HuH-7.5 (cell line): ENCODE measurements at regions not wholly inside any gene's neighbourhood (a gene's known extent, or its start where the extent isn't known, plus 50 kb on each side); places are given as distances from the start of the nearest gene placed in this dataset.

Source experiments
- DNase-seq: peaks from one replicate; pipeline ENCODE4 v3.0.0; 2011; ENCODE audit warnings: low spot score

DNA sequence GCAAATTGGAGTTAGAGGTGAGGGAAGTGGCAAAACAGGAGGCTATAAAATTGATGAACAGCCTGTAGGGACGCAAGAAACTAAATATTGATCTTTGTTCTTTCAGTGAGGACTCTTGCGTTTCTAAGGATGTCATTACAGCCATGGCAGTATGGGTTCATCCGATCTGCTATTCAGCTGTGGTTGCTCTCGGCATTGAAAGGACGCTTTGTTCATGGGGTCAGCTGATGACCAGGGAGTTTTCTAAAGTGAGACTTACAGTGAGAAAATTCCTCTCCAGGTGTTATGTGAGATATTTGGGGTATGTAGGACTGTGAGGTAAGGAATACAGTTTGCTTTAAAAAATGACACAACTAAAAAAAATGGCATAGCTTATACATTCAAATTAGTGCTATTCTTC lies 52.7 kb upstream of the PELI1 start:
- DNase-seq, result no peak

DNA sequence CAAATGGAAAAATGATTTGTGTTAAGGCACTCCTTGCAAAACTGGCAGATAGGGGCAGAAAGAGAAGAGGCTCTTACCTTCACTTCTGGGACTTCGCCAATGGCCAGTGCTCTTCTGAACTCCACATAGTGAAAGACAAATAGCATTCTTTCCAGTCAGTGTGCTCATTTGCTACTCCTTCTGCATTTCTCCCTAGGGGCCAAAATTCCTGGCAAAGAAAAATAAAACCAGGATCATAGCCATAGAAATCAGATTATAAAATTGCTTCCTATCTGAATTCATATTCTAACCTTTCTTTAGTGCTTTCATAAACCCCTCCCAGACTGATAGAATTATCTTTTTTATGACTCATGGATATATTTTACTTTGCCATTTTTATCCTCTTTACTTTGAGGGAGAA lies 56.9 kb upstream of the PELI1 start:
- DNase-seq, result no peak

DNA sequence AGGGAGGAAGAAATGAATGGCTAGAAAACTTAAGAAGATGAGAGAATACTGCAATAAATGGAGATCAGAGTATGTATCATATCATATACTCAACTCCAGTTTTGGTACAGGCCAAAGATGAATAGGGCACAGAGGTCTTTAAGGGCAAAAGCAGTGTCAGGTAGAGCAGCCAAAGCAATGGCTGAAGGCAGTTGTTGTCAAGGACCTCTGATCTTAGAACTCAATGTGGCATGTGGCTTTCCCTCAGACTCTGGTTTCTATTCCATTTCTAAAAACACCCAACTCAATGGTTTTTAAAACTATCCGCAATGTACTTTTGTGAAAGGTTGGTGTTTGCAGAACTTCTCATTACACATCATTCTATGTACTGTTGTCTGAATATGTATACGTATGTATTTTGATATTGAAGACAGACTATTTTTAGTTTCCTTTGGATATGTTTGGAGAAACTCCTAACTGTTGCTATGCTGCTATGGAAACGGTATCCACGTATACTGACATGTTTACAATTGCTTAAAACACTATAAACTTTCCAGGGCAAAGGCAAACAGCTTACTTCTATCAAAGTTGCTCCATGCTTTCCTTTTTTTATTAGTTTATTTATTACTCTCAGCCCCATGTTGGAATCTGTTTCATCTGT lies 58.1 kb upstream of the PELI1 start:
- DNase-seq, result no peak

DNA sequence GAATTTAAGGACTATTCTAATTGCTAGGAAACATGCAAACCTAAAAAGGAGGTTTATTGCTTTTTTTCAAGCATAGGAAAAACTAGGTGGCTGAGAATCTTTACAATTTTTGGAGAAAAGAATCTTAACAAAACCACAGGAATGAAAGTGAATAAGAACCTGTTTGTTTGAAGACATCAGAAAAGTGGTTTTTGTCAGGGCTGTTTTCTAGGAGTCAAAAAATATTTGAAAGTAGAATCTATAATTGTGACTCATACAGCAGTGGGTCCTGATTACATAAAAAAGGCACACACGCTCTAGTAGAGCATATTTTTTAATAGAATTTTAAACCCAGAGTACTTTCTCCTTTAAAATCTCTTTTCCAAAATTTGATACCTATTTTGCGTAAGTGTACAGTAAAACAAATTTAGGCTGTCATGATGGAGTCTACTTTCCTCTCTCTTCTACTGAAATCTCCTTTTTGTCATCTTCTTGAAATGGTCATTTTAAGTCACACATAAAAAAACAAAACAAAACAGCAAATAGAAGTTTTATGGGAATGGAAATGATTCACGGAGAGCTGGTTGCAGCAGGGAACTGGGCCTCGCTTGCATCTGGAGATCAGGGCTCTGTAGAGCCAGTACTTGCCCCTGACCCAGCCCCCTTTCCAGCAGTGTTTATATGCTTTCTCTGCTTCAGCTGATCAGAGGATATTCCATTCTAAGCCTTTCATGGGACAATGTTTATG lies 59.1 kb upstream of the PELI1 start:
- no peak for DNase-seq

DNA sequence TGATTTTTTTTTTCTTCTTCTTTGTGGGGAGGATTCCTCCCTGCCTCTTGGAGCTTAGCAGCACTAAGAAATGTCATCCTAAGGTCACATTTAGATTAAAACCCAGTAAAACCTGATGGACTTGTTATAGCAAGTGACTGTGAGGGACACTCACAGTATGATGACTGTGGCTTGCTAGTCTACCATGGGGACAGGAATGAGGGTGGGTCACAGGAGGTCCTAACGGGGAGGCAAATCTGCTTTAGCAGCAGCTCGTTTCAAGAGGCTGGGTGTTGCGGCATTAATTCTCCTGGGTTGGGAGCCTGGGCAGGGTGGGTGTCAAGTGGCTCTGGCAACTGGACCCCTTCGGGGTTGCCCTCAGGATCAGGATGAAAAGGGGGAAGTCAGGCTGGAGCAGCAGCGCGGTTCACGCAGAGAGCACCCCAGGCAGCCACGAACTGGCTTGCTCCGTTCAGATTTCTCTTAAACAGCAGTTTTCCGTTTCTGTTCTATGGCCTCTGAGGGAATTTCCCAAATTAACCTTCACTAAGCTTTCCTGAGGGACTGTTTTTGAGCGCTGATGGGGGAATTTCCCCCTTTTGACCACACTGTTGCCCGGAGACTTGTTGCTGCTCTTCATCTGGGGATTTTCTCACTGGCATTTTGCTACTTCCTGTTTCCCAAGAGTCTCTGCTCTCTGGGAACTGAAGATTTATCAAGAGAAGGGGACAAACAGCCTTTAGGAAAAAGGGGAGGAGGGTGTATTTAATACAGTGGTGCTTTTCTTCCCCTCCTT lies 59.8 kb upstream of the PELI1 start:
- no peak for DNase-seq

DNA sequence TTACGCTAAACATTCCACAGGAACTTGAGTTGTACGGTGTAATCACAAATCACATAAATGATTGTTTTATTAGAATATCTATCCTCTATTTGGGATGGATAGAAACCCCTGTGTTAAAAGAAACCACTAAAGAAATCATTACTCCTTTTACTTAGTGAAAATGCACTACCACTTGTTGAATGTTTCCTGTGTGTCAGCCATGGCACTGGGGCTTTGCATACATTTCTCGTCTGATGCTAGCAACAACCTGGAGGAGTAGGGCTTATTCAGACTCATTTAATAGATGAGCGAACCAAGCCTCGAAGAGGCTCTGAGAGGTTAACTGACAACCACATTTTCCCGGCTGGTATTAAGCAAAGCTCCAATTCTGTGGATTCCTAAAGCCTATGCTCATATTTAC lies 60.5 kb upstream of the PELI1 start:
- no peak for DNase-seq

DNA sequence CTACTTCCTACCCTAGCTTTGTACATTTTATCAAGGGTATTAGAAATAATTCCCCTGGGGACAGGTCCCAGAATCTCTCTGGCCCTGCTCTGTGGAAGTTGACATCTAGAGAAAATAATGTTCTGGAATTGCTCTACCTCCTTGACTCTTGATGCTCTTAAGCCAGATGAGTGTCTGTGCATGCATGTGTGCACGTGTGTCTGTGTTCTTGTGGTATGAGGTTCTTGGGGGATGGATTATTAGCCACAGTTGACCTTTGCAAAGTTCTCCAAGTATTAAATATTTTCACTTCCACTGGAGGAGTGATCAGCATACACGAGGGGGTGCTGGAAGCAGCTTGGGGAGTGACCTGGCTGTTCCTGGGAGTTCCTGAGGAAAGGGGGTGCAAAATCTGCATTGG lies 61.2 kb upstream of the PELI1 start:
- no peak for DNase-seq

DNA sequence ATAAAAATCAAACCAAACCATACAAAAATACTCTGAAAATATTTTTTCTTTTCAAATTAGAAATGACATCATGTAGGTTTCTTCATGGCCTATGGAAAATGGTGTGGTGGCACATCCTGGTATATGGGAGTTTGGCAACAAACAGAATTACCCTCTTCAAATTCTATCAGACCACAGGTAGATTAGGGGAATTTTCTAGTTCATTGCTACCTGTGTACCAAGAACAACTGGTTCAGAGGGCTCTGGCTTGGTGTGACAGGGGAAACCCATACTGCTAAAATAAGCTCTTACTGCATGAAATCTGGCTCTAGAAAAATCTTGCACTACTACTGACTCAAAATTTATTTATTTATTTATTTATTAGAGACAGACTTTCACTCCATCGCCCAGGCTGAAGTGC lies 63.4 kb upstream of the PELI1 start:
- no peak for DNase-seq

DNA sequence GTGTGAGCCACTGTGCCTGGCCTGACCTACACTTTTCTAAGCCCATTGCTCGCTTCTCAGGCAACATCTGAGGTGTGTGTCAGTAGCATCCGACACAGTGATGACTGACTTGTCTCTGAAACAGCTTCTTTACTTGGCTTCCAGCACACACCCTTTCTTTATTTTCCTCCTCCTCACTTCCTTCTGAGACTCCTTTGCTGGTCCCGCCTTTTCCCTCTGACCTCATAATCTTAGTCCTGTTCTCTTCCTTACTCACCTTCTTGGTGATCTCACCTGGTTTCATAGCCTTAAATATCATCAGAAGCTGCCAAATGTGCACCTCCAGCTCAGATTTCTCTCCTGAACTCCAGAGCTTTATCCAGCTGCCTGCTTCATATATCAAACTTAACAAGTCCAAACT lies 66.6 kb upstream of the PELI1 start:
- no peak for DNase-seq

DNA sequence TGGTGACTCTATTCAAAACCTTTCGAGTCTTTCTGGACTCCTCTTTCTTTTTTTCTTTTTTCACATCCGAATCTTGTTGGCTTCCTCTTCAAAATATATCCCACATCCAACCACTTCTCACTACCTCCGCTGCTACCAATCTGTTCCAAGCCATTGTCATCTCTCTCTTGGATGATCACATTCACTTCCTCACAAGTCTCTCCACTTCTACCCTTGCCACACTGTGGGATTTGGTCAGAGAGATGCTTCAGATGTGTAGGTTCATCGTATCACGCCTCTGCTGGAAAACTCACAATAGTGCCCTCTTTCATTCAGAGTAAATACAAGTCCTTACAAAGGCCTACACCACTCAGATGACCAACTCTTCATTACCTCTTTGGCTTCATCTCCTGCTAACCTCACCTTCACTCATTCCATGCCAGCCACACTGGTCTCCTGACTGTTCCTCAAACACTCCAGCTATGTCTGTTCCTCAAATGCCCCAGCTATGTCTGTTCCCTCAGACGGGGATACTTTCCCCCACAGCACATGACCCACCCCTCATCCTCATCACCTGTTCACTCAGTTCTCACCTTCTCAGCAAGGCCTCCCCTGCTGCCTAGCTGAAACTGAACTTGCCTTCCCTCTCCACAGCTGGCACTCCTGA lies 67.2 kb upstream of the PELI1 start:
- no peak for DNase-seq

DNA sequence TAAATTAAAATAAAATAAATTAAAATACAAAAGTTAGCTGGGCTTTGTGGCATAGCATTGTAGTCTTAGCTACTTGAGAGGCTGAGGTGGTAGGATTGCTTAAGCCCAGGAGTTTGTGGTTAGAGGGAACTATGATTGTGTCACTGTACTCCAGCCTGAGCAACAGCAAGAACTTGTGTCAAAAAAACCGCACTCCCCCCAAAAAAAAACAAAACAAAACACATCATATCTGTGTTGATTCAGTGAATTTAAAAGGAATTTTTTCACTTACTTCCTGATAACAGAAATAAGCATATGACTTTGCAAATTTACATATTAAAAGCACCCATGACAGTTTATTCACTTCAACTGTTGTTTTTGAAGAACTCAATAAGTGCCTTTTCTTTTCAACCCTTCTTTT lies 68.1 kb upstream of the PELI1 start:
- DNase-seq, result no peak

DNA sequence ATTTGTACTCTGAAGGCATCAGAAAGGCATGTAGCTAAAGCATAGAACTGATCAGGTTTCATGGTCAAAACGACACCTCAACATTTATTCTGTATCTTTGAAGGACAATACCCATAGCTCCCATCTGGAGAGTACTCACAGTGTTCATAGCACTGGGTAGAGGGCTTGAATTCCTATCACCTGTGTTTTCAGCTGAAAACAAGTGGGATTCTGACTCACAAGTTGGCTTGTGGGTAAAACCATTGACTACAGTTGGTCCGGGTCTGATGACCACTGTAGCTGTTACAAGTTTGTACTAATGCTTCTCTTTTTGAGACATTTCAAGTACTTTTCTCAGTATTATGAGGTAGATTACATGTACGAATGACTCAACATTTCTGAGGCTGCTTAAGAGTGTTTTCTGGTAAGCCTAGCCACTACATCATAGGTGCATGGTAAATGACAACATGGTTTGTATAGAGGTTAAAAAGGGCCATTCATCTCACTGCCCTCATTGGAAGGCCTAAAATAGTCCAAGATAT lies 68.6 kb upstream of the PELI1 start:
- no peak for DNase-seq

DNA sequence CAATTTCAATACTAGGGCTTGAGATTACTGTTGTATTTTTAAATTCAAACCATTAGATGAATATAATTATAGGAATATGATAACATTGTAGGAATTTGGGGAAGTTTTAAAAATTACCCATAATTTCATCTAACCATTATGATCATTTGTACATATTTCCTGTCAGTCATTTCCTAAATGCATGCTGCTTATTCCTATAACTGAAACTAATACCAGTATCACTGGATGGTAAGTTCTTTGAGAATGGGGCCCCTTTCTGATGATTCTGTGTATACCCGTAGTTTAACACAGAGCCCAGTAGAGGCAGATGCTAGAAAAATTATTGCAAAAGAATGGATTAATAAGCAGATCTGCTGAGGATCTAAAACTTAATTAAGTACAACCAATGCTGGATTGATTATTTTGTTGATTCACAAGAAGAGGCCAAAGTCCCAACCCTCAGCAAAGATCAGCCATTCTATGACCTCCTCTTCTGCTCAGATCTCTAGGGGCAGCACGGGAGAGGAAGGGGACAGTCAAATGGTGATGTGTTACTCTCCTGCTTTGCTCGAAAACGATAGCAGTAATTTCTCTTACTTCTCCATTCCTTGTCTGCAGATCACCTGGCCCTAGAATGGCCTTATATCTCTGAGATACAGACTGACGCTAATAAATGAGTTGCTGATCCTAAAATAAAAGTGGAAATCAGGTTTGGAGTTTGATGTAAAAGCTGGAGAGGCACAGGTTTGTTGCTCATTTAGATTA lies 69.5 kb upstream of the PELI1 start:
- DNase-seq, result no peak

DNA sequence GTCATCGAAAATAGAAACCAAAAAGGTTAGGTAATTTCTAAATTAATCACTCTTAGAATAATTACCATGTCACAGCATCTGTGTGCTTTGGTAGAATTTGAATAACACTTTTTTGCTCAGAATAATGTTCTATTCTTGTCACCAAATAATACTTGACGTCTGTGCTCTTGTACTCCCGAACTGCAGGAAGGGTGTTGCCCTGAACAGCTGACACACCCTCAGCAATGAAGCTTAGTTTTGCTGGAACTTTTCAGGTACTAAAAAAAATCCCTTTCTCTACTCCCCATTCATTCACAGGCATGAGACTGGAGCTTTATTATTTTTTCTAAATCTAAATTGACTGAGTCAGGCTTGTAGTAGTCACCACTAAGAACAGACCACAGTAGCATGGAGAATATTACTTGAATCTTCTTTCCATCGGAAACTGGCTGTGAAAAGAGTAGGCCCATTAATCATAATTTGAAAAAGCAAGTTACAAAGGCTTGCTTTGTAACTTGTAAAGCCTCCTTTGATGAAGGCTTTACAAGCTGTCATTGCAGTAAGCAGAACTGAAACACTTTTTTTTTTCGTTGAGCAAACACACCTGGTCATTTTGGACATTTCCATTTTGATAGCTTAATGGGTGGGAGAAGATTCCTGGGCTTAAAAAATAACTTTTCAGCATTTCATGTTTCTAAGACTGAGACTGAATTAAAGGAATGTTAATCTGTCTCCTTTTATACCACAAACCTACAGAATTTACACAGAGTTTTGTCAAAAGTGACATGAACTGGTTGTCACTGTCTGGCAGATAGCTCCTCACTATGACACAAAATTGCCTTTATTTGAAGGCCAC lies 70.3 kb upstream of the PELI1 start:
- no peak for DNase-seq

DNA sequence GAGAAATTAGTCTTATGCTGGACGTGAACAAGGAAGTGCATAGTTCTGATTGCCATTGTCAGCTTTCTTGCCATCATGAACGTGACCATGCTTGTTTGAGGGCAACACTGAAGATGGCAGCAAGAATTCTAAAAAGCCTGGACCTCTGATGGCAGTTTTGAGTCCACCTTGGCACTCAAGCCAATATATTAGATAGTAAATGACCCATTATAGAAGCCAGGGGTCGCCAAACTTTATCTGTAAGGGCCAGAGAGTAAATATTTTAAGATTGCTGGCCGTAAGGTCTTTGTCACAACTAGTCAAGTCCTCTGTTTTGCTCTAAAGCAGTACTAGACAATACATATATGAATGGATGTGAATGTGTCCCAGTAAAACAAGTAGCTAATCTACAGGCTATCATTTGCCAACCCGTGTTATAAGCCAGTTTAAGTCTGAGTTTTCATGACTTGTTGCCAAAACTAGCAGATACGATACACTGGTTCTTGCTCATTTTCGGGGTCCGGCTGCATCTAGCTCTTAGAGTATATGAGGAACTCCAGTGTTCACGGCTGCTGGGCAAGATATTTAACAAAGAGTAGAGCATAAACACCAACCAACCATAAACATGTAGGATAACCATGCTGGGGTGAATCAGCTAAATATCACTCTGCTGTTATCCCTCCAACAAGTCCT lies 73.1 kb upstream of the PELI1 start:
- DNase-seq, result no peak

DNA sequence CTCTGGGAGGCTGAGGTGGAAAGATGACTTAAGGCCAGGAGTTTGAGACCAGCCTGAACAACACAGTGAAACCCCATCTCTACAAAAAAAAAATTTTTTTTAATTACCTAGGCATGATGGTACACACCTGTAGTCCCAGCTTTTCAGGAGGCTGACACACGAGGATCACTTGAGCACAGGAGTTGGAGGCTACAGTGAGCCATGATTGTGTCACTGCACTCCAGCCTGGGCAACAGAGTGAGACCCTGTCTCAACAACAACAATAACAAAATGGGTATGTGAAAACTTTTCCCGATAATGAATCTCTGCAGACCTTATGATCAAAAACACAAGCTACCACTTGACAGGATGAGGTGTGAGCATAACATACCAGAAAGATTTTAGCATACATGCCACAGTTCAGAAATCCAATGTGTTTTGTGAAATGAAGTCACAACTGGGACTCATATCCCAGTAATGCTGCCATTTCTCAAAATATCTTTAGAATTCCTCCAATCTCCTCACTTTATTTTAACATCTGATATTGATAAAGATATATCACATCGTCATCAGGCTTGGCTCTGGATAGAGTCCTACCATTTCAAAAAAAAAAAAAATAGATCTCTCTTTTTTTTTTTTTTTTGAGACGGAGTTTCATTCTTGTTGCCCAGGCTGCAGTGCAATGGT lies 74.0 kb upstream of the PELI1 start:
- DNase-seq, result no peak

DNA sequence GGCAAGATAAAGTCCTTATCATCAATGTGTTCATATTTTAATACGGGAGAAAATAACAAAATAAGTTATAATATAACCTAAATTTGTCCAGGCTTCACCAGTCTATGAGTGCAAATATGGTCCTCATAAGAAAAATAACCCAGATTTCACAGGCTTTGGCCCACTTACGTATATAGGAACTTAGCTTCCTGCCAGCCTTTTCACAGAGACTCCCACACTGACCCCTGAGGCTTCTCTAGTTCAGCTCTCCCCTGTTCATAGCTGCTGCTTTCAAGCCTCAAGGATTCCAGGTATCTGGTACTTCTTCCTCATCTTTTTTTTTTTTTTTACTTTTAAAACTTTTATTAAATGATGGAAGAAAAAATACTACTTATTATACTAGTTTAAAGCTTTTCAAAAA lies 74.9 kb upstream of the PELI1 start:
- no peak for DNase-seq

DNA sequence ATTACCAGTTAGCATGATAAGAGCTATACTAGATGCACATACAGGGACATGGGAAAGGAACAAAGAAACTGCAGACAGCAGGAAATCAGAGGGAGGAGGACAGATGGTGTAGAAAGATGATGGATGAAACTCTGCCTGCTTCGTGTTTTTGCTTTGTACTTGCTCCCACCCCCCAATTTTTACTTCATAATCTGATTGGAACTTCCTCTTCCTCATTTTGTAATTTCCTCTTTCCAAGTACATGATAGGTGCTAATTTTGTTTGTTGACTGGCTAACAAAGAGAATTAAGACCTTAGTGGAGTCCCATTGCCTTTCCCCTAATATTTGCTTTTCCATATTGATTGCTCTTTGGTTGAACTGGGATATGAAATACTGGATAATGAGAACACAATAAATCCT lies 76.0 kb upstream of the PELI1 start:
- no peak for DNase-seq

DNA sequence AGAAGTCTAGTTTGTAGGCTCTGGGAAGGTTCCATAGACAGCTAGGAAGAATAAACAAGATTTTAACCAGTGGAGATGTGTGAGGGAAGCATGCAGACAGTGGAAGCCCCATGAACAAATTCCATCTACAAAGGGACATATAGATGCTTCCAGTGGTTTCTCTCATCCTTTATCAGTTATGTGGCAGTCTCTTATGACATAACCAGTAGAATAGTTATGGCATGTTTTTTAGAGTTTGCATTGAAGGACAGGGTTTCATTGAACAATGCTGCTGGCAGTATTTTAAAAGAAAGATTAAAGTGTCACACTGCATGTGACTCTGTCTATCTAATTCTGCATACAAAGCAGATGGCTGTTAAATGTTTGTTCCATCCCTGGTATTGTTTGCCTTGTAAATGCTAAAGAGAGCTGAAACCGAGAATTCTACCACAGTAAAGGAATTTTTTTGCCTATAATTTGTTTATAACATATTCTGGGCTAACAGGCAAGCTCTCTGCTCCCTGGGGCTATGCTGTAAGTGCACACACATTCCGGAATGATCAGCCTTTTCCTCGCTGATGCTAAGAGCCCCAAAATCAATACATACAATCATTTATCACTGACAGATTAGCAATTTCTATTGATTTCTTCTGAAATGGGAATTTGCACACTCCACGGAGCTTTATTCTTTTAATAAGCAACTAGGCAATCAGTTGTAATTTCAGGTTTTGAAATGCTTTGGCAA lies 76.8 kb upstream of the PELI1 start:
- DNase-seq, result no peak
